ENCODE measurements at regions not wholly inside any gene's neighbourhood (a gene's known extent, or its start where the extent isn't known, plus 50 kb on each side); places are given as distances from the start of the nearest gene placed in this dataset.

- BruUV-seq (replicated peaks) = no TSS peak
- DNase-seq (ENCODE audit: low spot score) = no peak
- Histone ChIP-seq H3K36me3 (ENCODE audit: insufficient read depth, low read length, poor library complexity, severe bottlenecking) (no peaks in the 10 kb centered on the region), H3K4me1 (ENCODE audit: insufficient read depth, low read length, poor library complexity, severe bottlenecking) (no peaks in the 10 kb centered on the region), H3K9me3 (ENCODE audit: low read depth, low read length, poor library complexity, severe bottlenecking) (no peaks in the 10 kb centered on the region), H3K27me3 (replicated peaks; ENCODE audit: insufficient read depth, low read depth, low read length, poor library complexity) (no peaks in the 10 kb centered on the region), H3K4me3 (ENCODE audit: low read depth, low read length, poor library complexity, severe bottlenecking) (no peak overlapping the region), H3K27ac (ENCODE audit: low read depth, low read length, poor library complexity, severe bottlenecking) (no peak overlapping the region)
- intact Hi-C loops (cut with micrococcal nuclease; ENCODE audit: unreplicated experiment) = no loop called here
- TF ChIP-seq CTCF (conservative IDR thresholded peaks at IDR 0.05; ENCODE audit: low read depth, low read length) = no peak
- TF ChIP-seq EZH2 (IDR thresholded peaks at IDR 0.05; ENCODE audit: borderline replicate concordance, low read depth, low read length, poor library complexity, severe bottlenecking) = no peak
- CTCF ChIA-PET = no interaction called here
- POLR2A ChIA-PET (ENCODE audit: low non-redundant PET) = no interaction called here
Observed at GRCh38 chr16:26563018-26563417, 503.7 kb upstream of the C16orf82 start.

GRCh38 chr16:26567356-26567755, 499.4 kb upstream of the C16orf82 start:
- Histone ChIP-seq H3K4me1 (ENCODE audit: insufficient read depth, low read length, poor library complexity, severe bottlenecking) (no peaks in the 10 kb centered on the region), H3K4me3 (ENCODE audit: low read depth, low read length, poor library complexity, severe bottlenecking) (no peak overlapping the region), H3K36me3 (ENCODE audit: insufficient read depth, low read length, poor library complexity, severe bottlenecking) (no peaks in the 10 kb centered on the region), H3K27me3 (replicated peaks; ENCODE audit: insufficient read depth, low read depth, low read length, poor library complexity) (no peaks in the 10 kb centered on the region), H3K9me3 (ENCODE audit: low read depth, low read length, poor library complexity, severe bottlenecking) (no peaks in the 10 kb centered on the region), H3K27ac (ENCODE audit: low read depth, low read length, poor library complexity, severe bottlenecking) (no peak overlapping the region)
- intact Hi-C loops (cut with micrococcal nuclease; ENCODE audit: unreplicated experiment) = loop anchor here (5.0 kb wide), 1 partner anchor 730 kb away; no protein-coding TSS in a partner anchor
- no TSS peak for BruUV-seq (replicated peaks)
- TF ChIP-seq CTCF (conservative IDR thresholded peaks at IDR 0.05; ENCODE audit: low read depth, low read length) (no peak), EZH2 (IDR thresholded peaks at IDR 0.05; ENCODE audit: borderline replicate concordance, low read depth, low read length, poor library complexity, severe bottlenecking) (no peak)
- ChIA-PET CTCF (no interaction called here), POLR2A (ENCODE audit: low non-redundant PET) (no interaction called here)
- DNase-seq (ENCODE audit: low spot score) = no peak

GRCh38 chr16:26569793-26570192, 496.9 kb upstream of the C16orf82 start:
- Histone ChIP-seq H3K4me1 (ENCODE audit: insufficient read depth, low read length, poor library complexity, severe bottlenecking) (no peaks in the 10 kb centered on the region), H3K4me3 (ENCODE audit: low read depth, low read length, poor library complexity, severe bottlenecking) (no peak overlapping the region), H3K27ac (ENCODE audit: low read depth, low read length, poor library complexity, severe bottlenecking) (no peak overlapping the region), H3K27me3 (replicated peaks; ENCODE audit: insufficient read depth, low read depth, low read length, poor library complexity) (no peaks in the 10 kb centered on the region), H3K9me3 (ENCODE audit: low read depth, low read length, poor library complexity, severe bottlenecking) (no peaks in the 10 kb centered on the region), H3K36me3 (ENCODE audit: insufficient read depth, low read length, poor library complexity, severe bottlenecking) (no peaks in the 10 kb centered on the region)
- peak; percentile 65 for TF ChIP-seq CTCF (conservative IDR thresholded peaks at IDR 0.05; ENCODE audit: low read depth, low read length)
- TF ChIP-seq EZH2 (IDR thresholded peaks at IDR 0.05; ENCODE audit: borderline replicate concordance, low read depth, low read length, poor library complexity, severe bottlenecking) = no peak
- POLR2A ChIA-PET (ENCODE audit: low non-redundant PET) = no interaction called here
- CTCF ChIA-PET = interaction anchor here (0.6 to 1.0 kb wide), 3 partner anchors 540 to 1293 kb away, joined by 3 to 7 read pairs (median 3); no protein-coding TSS in a partner anchor
- intact Hi-C loops (cut with micrococcal nuclease; ENCODE audit: unreplicated experiment) = loop anchor here (5.0 kb wide), 1 partner anchor 732 kb away; no protein-coding TSS in a partner anchor
- BruUV-seq (replicated peaks) = no TSS peak
- DNase-seq (ENCODE audit: low spot score) = peak; percentile 50
